A673 (cell line): ENCODE measurements at regions not wholly inside any gene's neighbourhood (a gene's known extent, or its start where the extent isn't known, plus 50 kb on each side); places are given as distances from the start of the nearest gene placed in this dataset.

Experiments used
- CTCF ChIP-seq: fragments of 300-800, 200-600 bp; sonication (generic); conservative IDR thresholded peaks from 2 replicates; pipeline ENCODE4 v1.5.1; 2017; ENCODE audit warnings: low read depth, mild to moderate bottlenecking, antibody characterized with exemption, low read length, moderate library complexity, mixed read lengths
- EZH2 ChIP-seq: fragments of 200-600 bp; sonication (generic); IDR thresholded peaks from 2 replicates; pipeline ENCODE4 v1.6.1; 2017; ENCODE audit warnings: borderline replicate concordance, low read depth, mild to moderate bottlenecking, mixed read lengths, antibody characterized with exemption, low read length; ENCODE audit not compliant: poor library complexity, severe bottlenecking

- no peak for TF ChIP-seq CTCF
- no peak for TF ChIP-seq EZH2
Observed at GRCh38 chr17:77534137-77534536, 393.4 kb downstream of the SEC14L1 start.
